ENCODE measurements at regions not wholly inside any gene's neighbourhood (a gene's known extent, or its start where the extent isn't known, plus 50 kb on each side); places are given as distances from the start of the nearest gene placed in this dataset.

- TF ChIP-seq POLR2AphosphoS5 (IDR thresholded peaks at IDR 0.05; ENCODE audit: insufficient read depth in 1 of 2, low read depth in 1 of 2) (no peak), POLR2A (IDR thresholded peaks at IDR 0.05) (no peak), CTCF (IDR thresholded peaks at IDR 0.05) (no peak)
Observed at GRCh38 chr4:180798036-180798577, 1445.1 kb upstream of the TENM3 start.

Data from vagina (tissue), 2 donors.